Retinal pigment epithelial cell (primary cell): ENCODE measurements at regions not wholly inside any gene's neighbourhood (a gene's known extent, or its start where the extent isn't known, plus 50 kb on each side); places are given as distances from the start of the nearest gene placed in this dataset.
A peak's percentile ranks its signal among the peaks of the same experiment; 100 is the strongest.

ENCODE experiments used
- DNase-seq: peaks from one replicate; pipeline ENCODE4 v3.0.0-alpha.2; 2010; ENCODE audit warnings: low read depth
- H3K4me3 ChIP-seq: 2 replicates; pipeline ENCODE4 v1.5.1; 2011; ENCODE audit warnings: mild to moderate bottlenecking, low read length, control low read depth, moderate library complexity
- CTCF ChIP-seq: conservative IDR thresholded peaks from 2 replicates; pipeline ENCODE4 v1.5.1; 2011; ENCODE audit warnings: low read depth, low read length, control low read depth, inconsistent platforms

GRCh38 chr9:102114557-102114956 lies 376.1 kb upstream of the GRIN3A start:
- no peak for DNase-seq
- no peak overlapping the region for H3K4me3 ChIP-seq
- TF ChIP-seq CTCF = no peak

- no peak for TF ChIP-seq CTCF
- peak; percentile 34 for DNase-seq
These were observed 374.7 kb upstream of the GRIN3A start for GRCh38 chr9:102113191-102113590.

GRCh38 chr9:102106439-102106838 lies 368.0 kb upstream of the GRIN3A start:
- no peak overlapping the region for H3K4me3 ChIP-seq
- no peak for DNase-seq
- no peak for TF ChIP-seq CTCF

More at GRCh38 chr9:102113191-102113590, 374.7 kb upstream of the GRIN3A start:
- H3K4me3 ChIP-seq = no peak overlapping the region

- H3K4me3 ChIP-seq = no peak overlapping the region
- peak; percentile 37 for DNase-seq
- TF ChIP-seq CTCF = no peak
These were observed 363.3 kb upstream of the GRIN3A start for GRCh38 chr9:102101723-102102122.

GRCh38 chr9:102087141-102087540 lies 348.7 kb upstream of the GRIN3A start:
- DNase-seq = no peak
- no peak for TF ChIP-seq CTCF
- no peak overlapping the region for H3K4me3 ChIP-seq

GRCh38 chr9:102085548-102085947 lies 347.1 kb upstream of the GRIN3A start:
- TF ChIP-seq CTCF = no peak
- no peak for DNase-seq
- H3K4me3 ChIP-seq = no peak overlapping the region

GRCh38 chr9:102072059-102072764 lies 333.8 kb upstream of the GRIN3A start:
- no peak for TF ChIP-seq CTCF
- H3K4me3 ChIP-seq = no peak overlapping the region
- no peak for DNase-seq
